IMR-90 (cell line): ENCODE measurements at regions not wholly inside any gene's neighbourhood (a gene's known extent, or its start where the extent isn't known, plus 50 kb on each side); places are given as distances from the start of the nearest gene placed in this dataset.

Source experiments
- ATAC-seq: fragments of 200-7000 bp; cut with Tn5 transposase; 2 replicates; pipeline ENCODE4 v1.9.1; 2020; ENCODE audit warnings: low read depth, mild to moderate bottlenecking, moderate library complexity
- BruUV-seq: library from RNA; stranded (reverse); fragments of 400-500 nt; replicated peaks from 2 replicates; lab custom pipeline; 2021; lab: Mats Ljungman, UMichigan
- CTCF ChIA-PET: fragments of 300-600 bp; formaldehyde crosslinking; extraction: SDS; loops from one replicate; lab custom pipeline; 2021; ENCODE audit warnings: antibody characterized with exemption; lab: Yijun Ruan, JAX
- POLR2A ChIA-PET: fragments of 300-600 bp; sonication (Branson Sonifier 250); formaldehyde crosslinking; loops from one replicate; lab custom pipeline; 2022; ENCODE audit warnings: antibody characterized with exemption; ENCODE audit not compliant: unreplicated experiment; lab: Charles Lee
- DNase-seq: peaks from one replicate; pipeline ENCODE4 v3.0.0; 2013
- H2AFZ ChIP-seq: replicated peaks from 2 replicates; pipeline ENCODE3; 2013; ENCODE audit warnings: low read length, mild to moderate bottlenecking; ENCODE audit not compliant: poor library complexity
- H2AK5ac ChIP-seq: 2 replicates; pipeline ENCODE4 v1.6.1; 2013; ENCODE audit warnings: low read depth, low read length, inconsistent platforms
- H2AK9ac ChIP-seq: replicated peaks from 2 replicates; pipeline ENCODE3; 2013; ENCODE audit warnings: mild to moderate bottlenecking, low read depth, low read length, moderate library complexity; ENCODE audit not compliant: poor library complexity
- H2BK120ac ChIP-seq: 2 replicates; pipeline ENCODE4 v1.6.1; 2013; ENCODE audit warnings: low read depth, low read length, inconsistent platforms
- H2BK15ac ChIP-seq: 3 replicates; pipeline ENCODE4 v1.6.1; 2013; ENCODE audit warnings: low read depth, low read length, inconsistent platforms
- H2BK20ac ChIP-seq: 2 replicates; pipeline ENCODE4 v1.6.1; 2013; ENCODE audit warnings: low read depth, mild to moderate bottlenecking, inconsistent platforms, low read length, moderate library complexity
- H2BK5ac ChIP-seq: 2 replicates; pipeline ENCODE4 v1.6.1; 2013; ENCODE audit warnings: mild to moderate bottlenecking, low read depth, low read length, inconsistent platforms; ENCODE audit not compliant: poor library complexity, severe bottlenecking
- H3K14ac ChIP-seq: replicated peaks from 2 replicates; pipeline ENCODE4 v1.6.1; 2013; ENCODE audit warnings: low read depth, low read length, inconsistent platforms
- H3K18ac ChIP-seq: 2 replicates; pipeline ENCODE4 v1.6.1; 2013; ENCODE audit warnings: low read depth, low read length, control low read depth
- H3K23ac ChIP-seq: 2 replicates; pipeline ENCODE4 v1.6.1; 2013; ENCODE audit warnings: low read depth, low read length, inconsistent platforms
- H3K27ac ChIP-seq: 2 replicates; pipeline ENCODE4 v1.5.1; 2013; ENCODE audit warnings: mild to moderate bottlenecking, control low read depth, low read length; ENCODE audit not compliant: insufficient read depth
- H3K27me3 ChIP-seq: 2 replicates; pipeline ENCODE4 v1.6.1; 2013; ENCODE audit warnings: low read length; ENCODE audit not compliant: control insufficient read depth, insufficient read depth
- H3K36me3 ChIP-seq: 2 replicates; pipeline ENCODE4 v1.6.1; 2013; ENCODE audit warnings: low read length, mixed read lengths; ENCODE audit not compliant: control insufficient read depth, insufficient read depth
- H3K4ac ChIP-seq: 2 replicates; pipeline ENCODE4 v1.6.1; 2013; ENCODE audit warnings: low read depth, low read length, inconsistent platforms
- H3K4me1 ChIP-seq: 2 replicates; pipeline ENCODE4 v1.6.1; 2013; ENCODE audit warnings: low read length, mixed read lengths; ENCODE audit not compliant: control insufficient read depth, insufficient read depth
- H3K4me2 ChIP-seq: 2 replicates; pipeline ENCODE4 v1.6.1; 2013; ENCODE audit warnings: low read depth, mild to moderate bottlenecking, control low read depth, low read length, moderate library complexity
- H3K4me3 ChIP-seq: 2 replicates; pipeline ENCODE4 v1.5.1; 2013; ENCODE audit warnings: low read depth, mild to moderate bottlenecking, control low read depth, low read length, moderate library complexity; ENCODE audit not compliant: insufficient read depth
- H3K56ac ChIP-seq: 2 replicates; pipeline ENCODE4 v1.6.1; 2013; ENCODE audit warnings: low read length, inconsistent platforms; ENCODE audit not compliant: insufficient read depth; ENCODE audit errors: extremely low read depth
- H3K79me1 ChIP-seq, 2 experiments: 2 replicates each; pipeline ENCODE4 v1.6.1; 2013; ENCODE audit warnings: low read length in 2 of 2, inconsistent platforms in 1 of 2, low read depth in 1 of 2
- H3K9ac ChIP-seq: 2 replicates; pipeline ENCODE4 v1.6.1; 2013; ENCODE audit warnings: low read depth, low read length, control low read depth
- H3K9me1 ChIP-seq: 2 replicates; pipeline ENCODE4 v1.6.1; 2013; ENCODE audit warnings: low read length, inconsistent platforms; ENCODE audit not compliant: insufficient read depth
- H3K9me3 ChIP-seq: 2 replicates; pipeline ENCODE4 v1.6.1; 2013; ENCODE audit warnings: low read length; ENCODE audit not compliant: control insufficient read depth, insufficient read depth
- H4K20me1 ChIP-seq: 2 replicates; pipeline ENCODE4 v1.6.1; 2013; ENCODE audit warnings: low read length, inconsistent platforms; ENCODE audit not compliant: insufficient read depth
- H4K5ac ChIP-seq: 2 replicates; pipeline ENCODE4 v1.6.1; 2013; ENCODE audit warnings: mild to moderate bottlenecking, low read depth, low read length, control low read depth
- H4K8ac ChIP-seq, 2 experiments: 2 replicates each; pipeline ENCODE4 v1.6.1; 2013; ENCODE audit warnings: low read depth in 2 of 2, low read length in 2 of 2, control low read depth in 1 of 2, inconsistent platforms in 1 of 2
- H4K91ac ChIP-seq: 2 replicates; pipeline ENCODE4 v1.6.1; 2013; ENCODE audit warnings: low read depth, low read length, inconsistent platforms; ENCODE audit not compliant: insufficient read depth
- BHLHE40 ChIP-seq: fragments of 150-350 bp; IDR thresholded peaks from 2 replicates; pipeline ENCODE4 v1.6.1; 2016; ENCODE audit warnings: mild to moderate bottlenecking, low read depth, low read length
- CHD1 ChIP-seq: IDR thresholded peaks from 2 replicates; pipeline ENCODE4 v1.6.1; 2012; ENCODE audit warnings: low read depth, low read length, improper control_type of control experiment
- MAFK ChIP-seq: IDR thresholded peaks from 2 replicates; pipeline ENCODE4 v1.6.1; 2012; ENCODE audit warnings: low read depth, low read length, improper control_type of control experiment
- WGBS, 2 experiments: methylation state at CpG; one replicate each; pipeline versions ENCODE4 v1.1.5 to v1.1.7; 2013; ENCODE audit warnings: missing lambda C conversion rate in 2 of 2; ENCODE audit not compliant: insufficient read length in 1 of 2; ENCODE audit errors: extremely low coverage in 2 of 2; 5-methylcytosine and 5-hydroxymethylcytosine counted together
- dilution Hi-C: fragments of 300-500 bp; cut with HindIII; formaldehyde crosslinking; loops from one replicate; pipeline ENCODE4 v1.14.3; 2018; ENCODE audit warnings: low sequenced_read_pairs; ENCODE audit not compliant: unreplicated experiment
- in situ Hi-C: fragments of 300-500 bp; cut with MboI; formaldehyde crosslinking; loops from 3 replicates; pipeline ENCODE4 v1.14.3; 2019; ENCODE audit warnings: low sequenced_read_pairs, inconsistent platforms, mixed read lengths
- intact Hi-C: fragments of 100-400 bp; cut with micrococcal nuclease; formaldehyde crosslinking; loops from 2 replicates; pipeline ENCODE4 v1.10.0; 2022

DNA sequence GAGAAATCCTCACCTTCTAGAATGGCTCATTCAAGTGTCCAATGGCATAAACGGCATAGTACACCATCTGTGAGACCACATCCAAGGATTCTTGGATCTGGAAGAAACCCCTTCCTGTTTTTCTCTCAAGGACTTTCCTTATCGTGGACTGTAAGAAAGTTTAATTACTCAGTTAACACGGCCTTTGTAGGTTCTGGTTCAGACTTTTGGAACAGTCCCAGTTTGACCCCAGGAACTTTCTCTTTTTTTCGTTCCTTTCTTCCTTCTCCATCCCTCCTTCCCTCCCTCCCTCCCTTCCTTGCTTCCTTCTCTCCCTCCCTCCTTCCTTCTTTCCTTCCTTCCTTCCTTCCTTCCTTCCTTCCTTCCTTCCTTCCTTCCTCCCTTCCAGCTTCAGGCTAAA, 343.5 kb upstream of the SMIM31 start:
- H2BK120ac ChIP-seq: no peak overlapping the region
- no peak overlapping the region for H2BK15ac ChIP-seq
- H3K56ac ChIP-seq: no peak overlapping the region
- no peak overlapping the region for H2BK20ac ChIP-seq
- H4K91ac ChIP-seq: no peak overlapping the region
- intact Hi-C loops (no loop called here), in situ Hi-C loops (no loop called here), dilution Hi-C loops (no loop called here)
- H3K79me1 ChIP-seq: no peaks in the 10 kb centered on the region
- WGBS, 2 experiments: 29% methylated on average over 2 of the region's 4 CpGs; no CpG with 5 or more reads in 1 of the 2 experiments
- no peak overlapping the region for H3K14ac ChIP-seq
- no TSS peak for BruUV-seq
- ATAC-seq (no peak), DNase-seq (no peak)
- H4K5ac ChIP-seq: no peak overlapping the region
- no peak overlapping the region for H3K4ac ChIP-seq
- no peaks in the 10 kb centered on the region for H3K36me3 ChIP-seq
- no peak overlapping the region for H4K8ac ChIP-seq
- H3K4me3 ChIP-seq: no peak overlapping the region
- POLR2A ChIA-PET: no interaction called here
- H3K4me2 ChIP-seq: no peak overlapping the region
- no peak overlapping the region for H3K23ac ChIP-seq
- H2BK5ac ChIP-seq: no peak overlapping the region
- no peaks in the 10 kb centered on the region; the same call in 1 of the 2 replicates for H3K9me3 ChIP-seq
- no peak overlapping the region for H3K27ac ChIP-seq
- no peak overlapping the region for H2AK9ac ChIP-seq
- H4K20me1 ChIP-seq: no peaks in the 10 kb centered on the region
- CTCF ChIA-PET: no interaction called here
- TF ChIP-seq CHD1: no peak
- TF ChIP-seq MAFK: no peak
- TF ChIP-seq BHLHE40: no peak
- no peak overlapping the region for H2AK5ac ChIP-seq
- H2AFZ ChIP-seq: no peak overlapping the region
- H3K9me1 ChIP-seq: no peaks in the 10 kb centered on the region
- H3K18ac ChIP-seq: no peak overlapping the region
- H3K27me3 ChIP-seq: no peaks in the 10 kb centered on the region
- no peak overlapping the region for H3K9ac ChIP-seq
- H3K4me1 ChIP-seq: no peaks in the 10 kb centered on the region
